ENCODE measurements at regions not wholly inside any gene's neighbourhood (a gene's known extent, or its start where the extent isn't known, plus 50 kb on each side); places are given as distances from the start of the nearest gene placed in this dataset.

GRCh38 chr11:130779943-130780342 lies 136.3 kb downstream of the SNX19 start:
- no peak for DNase-seq

DNA sequence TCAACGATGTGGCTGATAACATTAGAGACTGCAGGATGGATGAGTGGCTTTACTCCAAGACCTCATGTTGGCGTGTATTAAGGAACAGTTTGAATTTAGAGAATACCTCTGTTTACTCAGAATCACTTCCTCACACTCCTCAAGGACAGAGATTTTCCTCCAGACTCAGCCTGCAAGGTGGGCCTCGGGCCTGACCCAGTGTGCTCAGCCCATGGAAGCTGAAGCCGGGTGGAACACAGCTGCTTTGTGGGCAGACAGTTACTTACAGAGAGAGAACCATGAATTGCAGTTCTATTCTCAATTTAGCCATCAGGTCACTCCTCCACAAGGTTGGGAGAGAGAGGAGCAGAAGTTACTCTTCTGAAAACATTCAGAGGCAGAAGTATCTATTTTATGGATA lies 135.8 kb downstream of the SNX19 start:
- DNase-seq, result no peak

- no peak for DNase-seq
Measured at GRCh38 chr11:130781931-130782330, 134.3 kb downstream of the SNX19 start.

DNA sequence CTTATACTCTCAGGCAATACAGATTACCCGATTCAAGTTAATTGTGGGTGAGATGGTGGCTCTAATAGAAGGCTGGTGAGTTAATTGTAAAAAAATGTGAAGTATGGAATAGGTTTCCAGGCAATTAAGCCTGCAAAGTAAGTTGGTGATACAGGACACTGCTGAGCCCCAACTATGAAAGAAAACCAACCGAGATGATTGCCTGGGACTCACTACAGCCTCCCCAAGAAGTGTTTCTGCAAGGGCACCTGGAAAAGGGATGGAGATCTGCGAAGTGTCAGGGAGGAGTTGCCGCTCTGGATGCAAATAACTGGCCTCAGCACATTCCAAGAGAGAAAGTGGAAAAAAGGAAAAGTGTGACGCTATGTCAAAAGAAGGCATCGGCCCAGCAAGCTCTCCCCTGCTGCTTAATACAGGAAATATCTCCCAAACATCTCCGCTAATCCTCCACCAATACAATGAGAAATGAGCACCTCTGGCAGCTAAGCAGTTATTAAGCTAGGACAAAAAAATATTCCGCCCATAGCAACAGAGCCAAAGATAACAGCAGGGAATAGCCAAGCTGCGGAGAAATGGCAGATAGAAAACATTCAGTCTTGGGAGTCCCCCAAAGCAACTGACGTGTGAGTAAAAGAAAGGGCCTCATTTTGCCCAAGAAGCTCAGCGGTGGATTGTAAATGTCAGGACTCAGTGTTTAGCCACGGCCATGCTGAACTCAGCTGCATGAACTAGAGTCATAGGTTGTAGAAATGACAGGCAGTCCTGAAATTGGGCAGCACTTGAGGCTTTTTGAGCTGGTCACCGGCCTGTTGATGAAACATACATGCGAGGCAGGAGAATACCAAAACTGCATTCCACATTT lies 133.7 kb downstream of the SNX19 start:
- DNase-seq, result no peak

GRCh38 chr11:130783323-130783722 lies 133.0 kb downstream of the SNX19 start:
- no peak for DNase-seq

- no peak for DNase-seq
Measured at GRCh38 chr11:130785380-130786116, 130.7 kb downstream of the SNX19 start.

DNA sequence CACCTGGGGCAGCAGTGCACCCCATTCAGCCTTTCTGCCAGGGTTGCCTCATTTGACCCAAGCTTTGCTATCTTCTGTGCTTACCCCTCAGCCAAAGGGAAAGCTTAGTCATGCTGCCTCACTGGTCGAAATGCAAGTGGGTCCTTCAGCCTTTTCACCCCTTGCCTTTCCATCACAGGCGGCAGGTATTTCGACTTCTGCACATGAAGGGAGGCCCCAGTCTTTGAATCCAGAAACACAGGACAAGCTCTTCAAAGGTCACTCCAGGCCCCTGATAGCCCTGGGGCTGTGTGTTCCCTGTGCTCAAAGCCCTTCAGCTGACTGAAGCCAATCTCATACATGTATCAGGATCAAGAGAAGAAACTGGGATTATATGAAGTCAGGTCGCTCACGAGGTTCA lies 129.7 kb downstream of the SNX19 start:
- no peak for DNase-seq

- no peak for DNase-seq
Measured at GRCh38 chr11:130787092-130787616, 129.1 kb downstream of the SNX19 start.

- DNase-seq, result no peak
Measured at GRCh38 chr11:130787973-130788570, 128.2 kb downstream of the SNX19 start.

DNA sequence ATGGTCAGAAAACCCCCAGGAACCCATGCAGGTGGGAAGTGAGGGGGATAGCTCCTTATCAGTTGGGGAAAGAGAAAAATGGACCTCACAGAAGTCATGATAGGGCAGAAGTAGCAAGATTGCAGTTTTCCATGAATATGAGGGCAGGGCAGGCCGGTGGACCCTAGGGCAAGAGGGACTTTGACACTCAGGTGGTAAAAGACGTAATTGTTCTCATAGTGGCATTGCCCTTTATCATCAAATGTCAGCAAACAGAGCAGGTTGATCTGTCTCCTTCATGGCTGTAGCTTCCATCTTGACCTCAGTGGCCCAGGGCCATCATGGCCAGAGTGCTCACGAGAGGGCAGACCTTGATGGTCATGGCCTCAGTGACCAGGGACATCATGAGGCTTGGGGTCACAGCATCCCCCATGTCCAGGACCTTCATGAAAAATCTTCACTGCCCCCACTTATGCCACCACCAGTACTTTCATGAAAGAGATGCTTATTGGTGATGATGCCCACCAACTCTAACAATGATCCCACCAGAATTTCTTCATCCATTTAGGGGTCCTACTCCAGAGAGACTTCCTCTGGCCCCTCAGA lies 127.1 kb downstream of the SNX19 start:
- no peak for DNase-seq

DNA sequence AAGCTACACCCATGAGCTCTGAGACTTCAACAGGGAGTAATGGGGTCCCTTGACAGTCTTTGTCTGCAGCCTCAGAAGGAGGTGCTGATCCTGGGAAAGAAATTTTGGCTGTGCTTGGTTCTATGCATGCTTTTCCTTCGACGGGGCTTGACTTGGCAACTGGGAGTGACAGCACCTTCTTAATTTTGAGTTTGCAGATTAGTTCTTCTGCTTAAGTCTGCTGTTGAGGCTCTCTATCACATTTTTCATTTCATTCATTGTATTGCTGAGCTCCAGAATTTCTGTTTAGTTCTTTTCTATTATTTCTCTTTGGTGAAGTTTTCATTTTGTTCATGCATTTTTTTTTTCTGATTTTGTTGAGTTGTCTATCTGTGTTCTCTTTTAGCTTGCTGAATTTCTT lies 125.6 kb downstream of the SNX19 start:
- DNase-seq, result no peak

DNA sequence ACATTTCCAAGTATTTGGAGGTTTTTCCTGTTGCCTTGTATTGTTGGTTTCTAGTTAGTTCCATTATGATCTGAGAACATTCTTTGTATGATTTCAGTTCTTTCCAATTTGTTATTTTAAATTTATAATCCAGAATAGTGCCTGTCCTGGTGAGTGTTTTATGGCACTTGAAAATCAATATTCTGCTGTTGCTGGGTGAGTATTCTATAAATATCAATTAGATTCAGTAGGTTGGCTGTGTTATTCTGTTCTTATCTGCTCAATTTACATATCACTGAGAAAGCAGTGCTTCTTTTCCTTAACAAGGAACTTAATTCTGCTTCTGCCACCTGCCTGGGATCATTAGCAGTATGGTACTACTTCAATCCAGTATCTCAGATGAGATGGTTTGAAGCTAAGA lies 123.5 kb downstream of the SNX19 start:
- DNase-seq, result no peak

GRCh38 chr11:130796828-130797227 lies 119.5 kb downstream of the SNX19 start:
- DNase-seq, result no peak

DNA sequence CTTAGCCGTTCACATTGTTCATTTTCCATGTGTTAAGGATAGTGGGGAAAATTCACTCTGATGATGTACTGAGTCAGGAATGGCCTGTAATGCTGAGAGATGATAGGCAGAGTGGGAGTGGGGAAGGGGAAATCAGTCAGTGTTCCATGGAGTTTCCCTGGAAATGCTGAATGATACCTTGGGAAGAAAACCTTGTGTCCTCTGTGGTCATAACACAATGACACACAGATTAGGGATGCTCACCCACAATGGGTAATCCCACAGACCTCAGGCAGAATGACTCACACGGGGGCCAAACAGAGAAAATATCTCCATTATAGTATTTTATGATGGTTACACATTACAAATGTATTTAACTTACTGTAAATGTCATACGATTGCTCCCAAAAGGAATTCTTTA lies 118.0 kb downstream of the SNX19 start:
- DNase-seq, result no peak

DNA sequence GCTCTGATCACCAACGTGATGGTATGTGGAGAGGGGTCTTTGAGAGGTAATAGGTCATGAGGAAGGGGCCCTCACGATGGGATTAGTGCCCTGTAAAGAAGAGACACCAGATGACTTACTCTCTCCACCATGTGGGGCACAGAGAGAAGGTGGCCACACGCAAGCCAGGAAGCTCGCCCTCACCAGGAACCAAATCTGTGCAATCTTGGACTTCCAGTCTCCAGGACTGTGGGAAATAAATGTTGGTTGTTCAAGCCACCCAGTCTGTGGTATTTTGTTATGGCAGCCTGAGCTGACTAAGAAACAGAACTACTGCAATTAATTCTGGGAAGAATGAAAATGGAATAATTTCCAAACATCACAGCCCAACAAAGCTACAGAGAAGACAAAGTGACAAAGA lies 117.5 kb downstream of the SNX19 start:
- DNase-seq, result no peak

- no peak for DNase-seq
Measured at GRCh38 chr11:130801333-130802122, 114.8 kb downstream of the SNX19 start.

DNA sequence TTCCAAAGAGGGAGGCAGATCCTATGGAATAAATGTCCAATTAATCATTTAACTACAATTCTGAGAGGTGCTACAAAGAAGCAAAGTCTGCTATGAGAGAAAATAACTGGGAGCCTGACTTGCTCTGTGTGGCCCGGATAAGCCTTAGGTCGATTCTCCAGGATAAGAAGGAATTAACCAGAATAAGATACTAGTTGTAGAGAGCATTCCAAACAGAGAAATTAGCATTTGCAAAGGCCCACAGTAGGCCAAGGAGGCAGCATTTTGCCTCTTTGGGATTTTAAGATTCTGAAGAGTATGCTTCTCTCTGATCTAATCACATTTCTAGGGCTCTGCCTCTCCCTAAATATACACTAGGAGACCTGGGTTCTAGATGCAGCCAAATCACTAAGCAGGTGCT lies 113.7 kb downstream of the SNX19 start:
- no peak for DNase-seq

- no peak for DNase-seq
Measured at GRCh38 chr11:130804306-130805076, 111.8 kb downstream of the SNX19 start.

DNA sequence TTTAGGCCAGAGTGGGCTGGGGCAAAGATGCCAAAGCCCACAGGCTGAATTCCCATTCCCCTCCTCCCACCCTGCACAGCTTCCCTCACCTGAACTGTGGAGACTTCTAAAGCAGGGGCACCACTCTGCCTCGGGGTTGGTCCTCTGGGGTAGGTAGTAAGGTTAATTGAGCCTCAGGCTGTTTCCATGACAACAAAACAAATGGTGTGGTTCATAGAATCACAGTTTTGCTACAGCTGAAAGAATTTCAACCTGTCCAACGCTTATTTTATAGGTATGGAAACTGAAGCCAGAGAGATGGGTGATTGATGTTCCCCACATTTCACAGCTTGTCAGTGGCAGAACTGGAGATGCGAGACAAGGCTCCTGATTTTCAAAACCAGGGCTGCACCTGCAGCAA lies 109.5 kb downstream of the SNX19 start:
- DNase-seq, result no peak

DNA sequence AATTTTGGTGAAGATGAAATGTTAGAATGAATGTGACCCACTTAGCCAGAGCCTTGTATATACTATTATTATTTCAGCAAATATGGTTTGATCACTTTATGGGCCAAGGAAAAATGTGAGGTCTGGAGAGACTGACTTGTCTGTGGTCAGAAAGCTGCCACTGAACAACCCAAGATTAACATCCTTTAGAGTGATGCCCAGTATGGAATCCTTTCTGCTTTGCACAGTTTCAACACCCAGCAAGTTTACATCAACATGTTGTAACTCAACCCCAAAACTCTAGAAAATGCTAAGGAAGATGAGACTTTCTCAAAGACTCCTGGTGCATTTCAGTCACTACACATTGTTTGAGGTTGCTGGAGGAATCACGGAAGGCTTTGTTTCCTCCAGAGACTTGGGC lies 107.7 kb downstream of the SNX19 start:
- DNase-seq, result no peak

DNA sequence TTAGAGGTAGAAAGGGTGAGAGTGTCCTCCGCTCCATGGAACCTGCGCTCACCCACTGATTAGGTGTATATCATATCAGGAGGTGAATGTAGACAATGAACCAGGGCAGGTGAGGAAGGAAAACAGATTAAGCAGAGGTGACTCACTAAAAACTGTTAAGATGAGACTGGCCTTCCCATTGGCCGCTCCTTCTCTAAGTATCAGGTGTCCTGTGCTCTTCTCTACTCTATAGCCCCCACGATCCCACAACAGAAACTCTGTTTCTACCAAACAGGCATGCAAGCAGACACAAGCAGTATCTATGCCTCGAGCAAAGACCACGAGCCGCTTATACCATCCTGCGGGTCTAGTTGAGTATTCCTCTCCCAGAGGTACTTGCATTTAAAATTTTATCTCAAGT lies 103.1 kb downstream of the SNX19 start:
- no peak for DNase-seq

DNA sequence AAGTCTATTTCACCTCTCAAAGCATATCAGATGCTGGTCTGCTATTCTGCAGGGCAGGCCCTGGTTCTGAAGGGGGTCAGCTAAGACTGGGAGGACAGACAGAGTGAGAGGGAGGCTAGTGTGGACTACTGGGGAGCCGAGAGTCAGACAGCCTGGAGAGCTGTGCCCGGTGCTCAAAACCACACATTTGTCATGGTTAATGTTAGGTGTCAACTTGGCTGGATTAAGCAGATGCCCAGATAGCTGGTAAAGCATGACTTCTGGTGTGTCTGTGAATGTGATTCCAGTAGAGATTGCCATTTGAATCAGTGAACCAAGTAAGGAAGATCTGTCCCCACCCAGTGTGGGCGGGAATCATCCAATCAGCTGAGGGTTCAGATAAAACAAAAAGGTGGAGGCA lies 102.6 kb downstream of the SNX19 start:
- DNase-seq, result no peak
